Endothelial cell of umbilical vein (primary cell): ENCODE measurements at regions not wholly inside any gene's neighbourhood (a gene's known extent, or its start where the extent isn't known, plus 50 kb on each side); places are given as distances from the start of the nearest gene placed in this dataset.

ENCODE experiments used
- BruUV-seq: library from RNA; stranded (reverse); fragments of 400-500 nt; replicated peaks from 2 replicates; lab custom pipeline; 2021; lab: Mats Ljungman, UMichigan
- CTCF ChIA-PET: fragments of 300-600, 350-600 bp; sonication (Branson Sonifier 250); formaldehyde crosslinking; loops from one replicate; lab custom pipeline; 2021; ENCODE audit warnings: antibody characterized with exemption, inconsistent platforms; lab: Charles Lee
- POLR2A ChIA-PET: fragments of 300-600, 350-600 bp; sonication (Branson Sonifier 250); formaldehyde crosslinking; loops from one replicate; lab custom pipeline; 2021; ENCODE audit warnings: antibody characterized with exemption, inconsistent platforms; lab: Charles Lee
- DNase-seq: peaks from one replicate; pipeline ENCODE4 v3.0.0-alpha.2; 2011; ENCODE audit warnings: low read depth, low spot score
- FAIRE-seq: peaks from 2 replicates; lab custom pipeline; 2011; peaks lifted over from hg19 to GRCh38; lab: Jason Lieb, UNC
- H2AFZ ChIP-seq: 2 replicates; pipeline ENCODE4 v1.6.0; 2012; ENCODE audit warnings: low read depth, low read length, control low read depth, inconsistent platforms
- H3K27ac ChIP-seq: 2 replicates; pipeline ENCODE4 v1.5.1; 2011; ENCODE audit warnings: low read depth, mild to moderate bottlenecking, control low read depth, low read length, moderate library complexity; ENCODE audit not compliant: insufficient read depth
- H3K27me3 ChIP-seq, 2 experiments: 2 replicates each; pipeline versions ENCODE4 v1.6.0 to v1.6.1; 2011; ENCODE audit warnings: low read length in 2 of 2, mixed read lengths in 1 of 2; ENCODE audit not compliant: control insufficient read depth in 2 of 2, insufficient read depth in 2 of 2
- H3K36me3 ChIP-seq, 2 experiments: 2 replicates in 1 of 2; 3 replicates in 1 of 2; pipeline ENCODE4 v1.5.1; 2011; ENCODE audit warnings: low read length in 2 of 2, mild to moderate bottlenecking in 1 of 2, moderate library complexity in 1 of 2; ENCODE audit not compliant: control insufficient read depth in 2 of 2, insufficient read depth in 2 of 2; ENCODE audit errors: extremely low read depth in 1 of 2
- H3K4me1 ChIP-seq: 3 replicates; pipeline ENCODE4 v1.5.1; 2011; ENCODE audit warnings: mild to moderate bottlenecking, low read length; ENCODE audit not compliant: control insufficient read depth, insufficient read depth; ENCODE audit errors: extremely low read depth
- H3K4me2 ChIP-seq: 2 replicates; pipeline ENCODE4 v1.6.1; 2011; ENCODE audit warnings: low read length, control low read depth, mixed read lengths; ENCODE audit not compliant: insufficient read depth
- H3K4me3 ChIP-seq, 3 experiments: fragments of 200-600 bp in 1 of 3; sonication (generic), shearing (Covaris generic) in 1 of 3; replicated peaks in 1 of 3; 2 replicates each; pipeline ENCODE4 v1.5.1; 2011 to 2016; ENCODE audit warnings: control low read depth in 3 of 3, low read length in 3 of 3, mild to moderate bottlenecking in 2 of 3, inconsistent platforms in 1 of 3, low read depth in 1 of 3, moderate library complexity in 1 of 3; ENCODE audit not compliant: insufficient read depth in 1 of 3
- H3K79me2 ChIP-seq: 2 replicates; pipeline ENCODE4 v1.6.0; 2012; ENCODE audit warnings: low read length, inconsistent platforms; ENCODE audit not compliant: control insufficient read depth, insufficient read depth
- H3K9ac ChIP-seq: replicated peaks from 2 replicates; pipeline ENCODE3; 2011; ENCODE audit warnings: low read length, control low read depth; ENCODE audit not compliant: insufficient read depth; ENCODE audit errors: extremely low read depth
- H3K9me1 ChIP-seq: replicated peaks from 3 replicates; pipeline ENCODE4 v1.6.0; 2011; ENCODE audit warnings: mild to moderate bottlenecking, low read length; ENCODE audit not compliant: control insufficient read depth, insufficient read depth; ENCODE audit errors: extremely low read depth
- H3K9me3 ChIP-seq: replicated peaks from 2 replicates; pipeline ENCODE4 v1.5.1; 2012; ENCODE audit warnings: low read length, inconsistent platforms; ENCODE audit not compliant: control insufficient read depth, insufficient read depth
- H4K20me1 ChIP-seq: replicated peaks from 2 replicates; pipeline ENCODE3; 2011; ENCODE audit warnings: mild to moderate bottlenecking, low read length; ENCODE audit not compliant: control insufficient read depth, insufficient read depth; ENCODE audit errors: extremely low read depth
- CTCF ChIP-seq, 2 donors: IDR thresholded peaks; 1 replicate in 1 of 2; 2 replicates in 1 of 2; pipeline ENCODE4 v1.5.1; 2011; ENCODE audit warnings: low read length in 2 of 2, mild to moderate bottlenecking in 2 of 2, moderate library complexity in 2 of 2, control low read depth in 1 of 2, inconsistent platforms in 1 of 2, low read depth in 1 of 2; ENCODE audit not compliant: insufficient read depth in 1 of 2; ENCODE audit errors: extremely low read depth in 1 of 2
- EZH2 ChIP-seq: IDR thresholded peaks from 2 replicates; pipeline ENCODE4 v1.6.1; 2012; ENCODE audit warnings: borderline replicate concordance, low read depth, mild to moderate bottlenecking, moderate library complexity, low read length, inconsistent platforms; ENCODE audit not compliant: severe bottlenecking
- GATA2 ChIP-seq: IDR thresholded peaks from 2 replicates; pipeline ENCODE4 v1.7.0; 2011; ENCODE audit warnings: low read depth, mild to moderate bottlenecking, moderate library complexity, mixed read lengths, low read length; ENCODE audit not compliant: insufficient read length, insufficient read depth
- MAX ChIP-seq: IDR thresholded peaks from 2 replicates; pipeline ENCODE4 v1.6.1; 2011; ENCODE audit not compliant: insufficient read depth, insufficient read length
- MYC ChIP-seq: IDR thresholded peaks from one replicate; pipeline ENCODE4 v1.6.1; 2011; ENCODE audit warnings: mild to moderate bottlenecking, low read depth, low read length
- POLR2A ChIP-seq: IDR thresholded peaks from 2 replicates; pipeline ENCODE4 v1.6.1; 2012; ENCODE audit warnings: low read depth, mild to moderate bottlenecking, control low read depth, low read length
- dilution Hi-C: fragments of 300-500 bp; cut with MboI; formaldehyde crosslinking; loops from one replicate; pipeline ENCODE4 v1.15.0; 2019; ENCODE audit warnings: low sequenced_read_pairs; ENCODE audit not compliant: extremely low pct_ligation_motif_present
- intact Hi-C: fragments of 100-400 bp; cut with micrococcal nuclease; formaldehyde crosslinking; loops from one replicate; pipeline ENCODE4 v1.10.0; 2022

GRCh38 chr6:158879180-158879579 is 60.0 kb upstream of the EZR start:
- Histone ChIP-seq H3K27me3 (peaks cover 0 to 3% of the 10 kb centered on the region in 2 experiments), H3K9ac (no peak overlapping the region), H4K20me1 (no peaks in the 10 kb centered on the region), H3K79me2 (no peaks in the 10 kb centered on the region), H3K9me1 (no peaks in the 10 kb centered on the region), H3K27ac (no peak overlapping the region), H3K4me2 (no peak overlapping the region), H2AFZ (no peak overlapping the region), H3K4me1 (no peaks in the 10 kb centered on the region), H3K4me3 (no peak overlapping the region), H3K9me3 (no peaks in the 10 kb centered on the region), H3K36me3 (no peaks in the 10 kb centered on the region)
- ChIA-PET CTCF (no interaction called here), POLR2A (no interaction called here)
- TF ChIP-seq MYC, result no peak
- no peak for TF ChIP-seq MAX
- dilution Hi-C loops, result no loop called here
- FAIRE-seq (no peak), DNase-seq (no peak)
- intact Hi-C loops, result no loop called here
- BruUV-seq, result no TSS peak

- H4K20me1 ChIP-seq, result no peaks in the 10 kb centered on the region
- ChIA-PET CTCF (no interaction called here), POLR2A (no interaction called here)
- no peak for FAIRE-seq
- dilution Hi-C loops, result no loop called here
- H3K9me1 ChIP-seq, result no peaks in the 10 kb centered on the region
- H2AFZ ChIP-seq, result no peak overlapping the region
- no peak overlapping the region for H3K9ac ChIP-seq
- H3K4me3 ChIP-seq, result no peak overlapping the region
- TF ChIP-seq CTCF (IDR thresholded peaks at IDR 0.05; ENCODE audit: extremely low read depth in 1 of 2, insufficient read depth in 1 of 2, low read depth in 1 of 2, low read length in 2 of 2) (no peak), EZH2 (no peak), GATA2 (no peak), POLR2A (no peak)
- no peaks in the 10 kb centered on the region for H3K9me3 ChIP-seq
- no peak overlapping the region for H3K4me2 ChIP-seq
- H3K27ac ChIP-seq, result no peak overlapping the region
- peaks cover 3 to 5% of the 10 kb centered on the region in 2 experiments for H3K27me3 ChIP-seq
- no peaks in the 10 kb centered on the region for H3K79me2 ChIP-seq
- H3K4me1 ChIP-seq, result no peaks in the 10 kb centered on the region
- DNase-seq, result no peak
- no TSS peak for BruUV-seq
- H3K36me3 ChIP-seq, result no peaks in the 10 kb centered on the region
- intact Hi-C loops, result no loop called here
Measured at GRCh38 chr6:158877716-158878115, 58.5 kb upstream of the EZR start.
